Peyer's patch (tissue), 4 donors: ENCODE measurements at regions not wholly inside any gene's neighbourhood (a gene's known extent, or its start where the extent isn't known, plus 50 kb on each side); places are given as distances from the start of the nearest gene placed in this dataset.

Experiments used
- CTCF ChIP-seq, 6 experiments: fragments of 450-650 bp in 4 of 6; fragments of 200-600 bp in 2 of 6; sonication (generic) in 1 of 6; IDR thresholded peaks; one replicate each; pipeline ENCODE4 v1.5.1; 2017 to 2019; ENCODE audit warnings: antibody characterized with exemption in 6 of 6, mild to moderate bottlenecking in 3 of 6, moderate library complexity in 1 of 6
- POLR2A ChIP-seq, 2 donors: fragments of 450-650 bp; IDR thresholded peaks; one replicate each; pipeline ENCODE4 v1.5.1; 2017; ENCODE audit warnings: antibody characterized with exemption in 2 of 2, mild to moderate bottlenecking in 2 of 2, moderate library complexity in 2 of 2

GRCh38 chr2:191499874-191500565 is 177.9 kb upstream of the NABP1 start:
- TF ChIP-seq CTCF (IDR thresholded peaks at IDR 0.05) (no peak), POLR2A (IDR thresholded peaks at IDR 0.05) (no peak)
